ENCODE measurements at regions not wholly inside any gene's neighbourhood (a gene's known extent, or its start where the extent isn't known, plus 50 kb on each side); places are given as distances from the start of the nearest gene placed in this dataset.

GRCh38 chr4:35511851-35512250, 732.5 kb downstream of the ARAP2 start:
- H3K9me3 ChIP-seq (ENCODE audit: control insufficient read depth in 1 of 2, insufficient read depth in 1 of 2, low read length in 2 of 2), result no peaks in the 10 kb centered on the region
- no peaks in the 10 kb centered on the region for H3K27me3 Mint-ChIP-seq
- no peak for DNase-seq
- no peaks in the 10 kb centered on the region for H3K4me1 ChIP-seq (ENCODE audit: insufficient read depth, low read length)
- H3K4me3 Mint-ChIP-seq, result no peak overlapping the region
- no peak overlapping the region for H3K27ac ChIP-seq (ENCODE audit: low read depth in 1 of 2, low read length in 2 of 2)
- TF ChIP-seq CTCF (IDR thresholded peaks at IDR 0.05), result no peak
- no peak overlapping the region for H3K27ac Mint-ChIP-seq
- no peak for ATAC-seq (ENCODE audit: poor library complexity)
- no peaks in the 10 kb centered on the region for H3K36me3 Mint-ChIP-seq (ENCODE audit: low read depth)
- no peaks in the 10 kb centered on the region for H3K4me1 Mint-ChIP-seq (ENCODE audit: low read depth)
- H3K4me3 ChIP-seq (ENCODE audit: low read length), result no peak overlapping the region
- H3K36me3 ChIP-seq (ENCODE audit: insufficient read depth, low read length), result no peaks in the 10 kb centered on the region
- H3K27me3 ChIP-seq (ENCODE audit: control insufficient read depth in 1 of 2, insufficient read depth in 2 of 2, low read length in 2 of 2), result no peaks in the 10 kb centered on the region
- ChIA-PET POLR2A (no interaction called here), CTCF (no interaction called here)
- intact Hi-C loops (cut with DNase I, micrococcal nuclease), result no loop called here
- H3K9me3 Mint-ChIP-seq, result peaks cover 2% of the 10 kb centered on the region

GRCh38 chr4:35516102-35516501, 728.2 kb downstream of the ARAP2 start:
- Histone ChIP-seq H3K27me3 (ENCODE audit: control insufficient read depth in 1 of 2, insufficient read depth in 2 of 2, low read length in 2 of 2) (no peaks in the 10 kb centered on the region), H3K36me3 (ENCODE audit: insufficient read depth, low read length) (no peaks in the 10 kb centered on the region), H3K4me1 (ENCODE audit: insufficient read depth, low read length) (no peaks in the 10 kb centered on the region), H3K4me3 (ENCODE audit: low read length) (no peak overlapping the region), H3K9me3 (ENCODE audit: control insufficient read depth in 1 of 2, insufficient read depth in 1 of 2, low read length in 2 of 2) (no peaks in the 10 kb centered on the region), H3K27ac (ENCODE audit: low read depth in 1 of 2, low read length in 2 of 2) (no peak overlapping the region)
- no peak for TF ChIP-seq CTCF (IDR thresholded peaks at IDR 0.05)
- Mint-ChIP-seq H3K4me1 (ENCODE audit: low read depth) (no peaks in the 10 kb centered on the region), H3K36me3 (ENCODE audit: low read depth) (no peaks in the 10 kb centered on the region), H3K27me3 (no peaks in the 10 kb centered on the region), H3K27ac (no peak overlapping the region), H3K4me3 (no peak overlapping the region), H3K9me3 (peaks cover 2% of the 10 kb centered on the region)
- POLR2A ChIA-PET, result no interaction called here
- CTCF ChIA-PET, result no interaction called here
- ATAC-seq (ENCODE audit: poor library complexity) (no peak), DNase-seq (no peak)
- intact Hi-C loops (cut with DNase I, micrococcal nuclease), result no loop called here

GRCh38 chr4:35520059-35520458, 724.3 kb downstream of the ARAP2 start:
- Mint-ChIP-seq H3K4me3 (no peak overlapping the region), H3K9me3 (no peaks in the 10 kb centered on the region), H3K27me3 (no peaks in the 10 kb centered on the region), H3K4me1 (ENCODE audit: low read depth) (no peaks in the 10 kb centered on the region), H3K27ac (no peak overlapping the region), H3K36me3 (ENCODE audit: low read depth) (no peaks in the 10 kb centered on the region)
- ATAC-seq (ENCODE audit: poor library complexity) (no peak), DNase-seq (no peak)
- Histone ChIP-seq H3K36me3 (ENCODE audit: insufficient read depth, low read length) (no peaks in the 10 kb centered on the region), H3K4me3 (ENCODE audit: low read length) (no peak overlapping the region), H3K9me3 (ENCODE audit: control insufficient read depth in 1 of 2, insufficient read depth in 1 of 2, low read length in 2 of 2) (peaks cover 0 to under 1% of the 10 kb centered on the region in 2 experiments), H3K27ac (ENCODE audit: low read depth in 1 of 2, low read length in 2 of 2) (no peak overlapping the region), H3K4me1 (ENCODE audit: insufficient read depth, low read length) (no peaks in the 10 kb centered on the region), H3K27me3 (ENCODE audit: control insufficient read depth in 1 of 2, insufficient read depth in 2 of 2, low read length in 2 of 2) (no peaks in the 10 kb centered on the region)
- no peak for TF ChIP-seq CTCF (IDR thresholded peaks at IDR 0.05)
- CTCF ChIA-PET, result no interaction called here
- intact Hi-C loops (cut with DNase I, micrococcal nuclease), result loop anchor here in 1 of 2 experiments (5.0 kb wide), 1 partner anchor 52 kb away; no protein-coding TSS in a partner anchor
- POLR2A ChIA-PET, result no interaction called here
